ENCODE measurements at regions not wholly inside any gene's neighbourhood (a gene's known extent, or its start where the extent isn't known, plus 50 kb on each side); places are given as distances from the start of the nearest gene placed in this dataset.

GRCh38 chr2:16296331-16297250, 356.2 kb downstream of the MYCN start:
- TF ChIP-seq, protein P1, sequence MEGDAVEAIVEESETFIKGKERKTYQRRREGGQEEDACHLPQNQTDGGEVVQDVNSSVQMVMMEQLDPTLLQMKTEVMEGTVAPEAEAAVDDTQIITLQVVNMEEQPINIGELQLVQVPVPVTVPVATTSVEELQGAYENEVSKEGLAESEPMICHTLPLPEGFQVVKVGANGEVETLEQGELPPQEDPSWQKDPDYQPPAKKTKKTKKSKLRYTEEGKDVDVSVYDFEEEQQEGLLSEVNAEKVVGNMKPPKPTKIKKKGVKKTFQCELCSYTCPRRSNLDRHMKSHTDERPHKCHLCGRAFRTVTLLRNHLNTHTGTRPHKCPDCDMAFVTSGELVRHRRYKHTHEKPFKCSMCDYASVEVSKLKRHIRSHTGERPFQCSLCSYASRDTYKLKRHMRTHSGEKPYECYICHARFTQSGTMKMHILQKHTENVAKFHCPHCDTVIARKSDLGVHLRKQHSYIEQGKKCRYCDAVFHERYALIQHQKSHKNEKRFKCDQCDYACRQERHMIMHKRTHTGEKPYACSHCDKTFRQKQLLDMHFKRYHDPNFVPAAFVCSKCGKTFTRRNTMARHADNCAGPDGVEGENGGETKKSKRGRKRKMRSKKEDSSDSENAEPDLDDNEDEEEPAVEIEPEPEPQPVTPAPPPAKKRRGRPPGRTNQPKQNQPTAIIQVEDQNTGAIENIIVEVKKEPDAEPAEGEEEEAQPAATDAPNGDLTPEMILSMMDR (conservative IDR thresholded peaks at IDR 0.05), result no peak
- Mint-ChIP-seq H3K4me3 (no peak overlapping the region), H3K4me1 (ENCODE audit: unreplicated experiment) (peaks cover 7% of the 10 kb centered on the region), H3K36me3 (no peaks in the 10 kb centered on the region), H3K27me3 (no peaks in the 10 kb centered on the region), H3K9me3 (peaks cover 16% of the 10 kb centered on the region), H3K27ac (no peak overlapping the region)
- DNase-seq (ENCODE audit: extremely low spot score, unreplicated experiment), result no peak

DNA sequence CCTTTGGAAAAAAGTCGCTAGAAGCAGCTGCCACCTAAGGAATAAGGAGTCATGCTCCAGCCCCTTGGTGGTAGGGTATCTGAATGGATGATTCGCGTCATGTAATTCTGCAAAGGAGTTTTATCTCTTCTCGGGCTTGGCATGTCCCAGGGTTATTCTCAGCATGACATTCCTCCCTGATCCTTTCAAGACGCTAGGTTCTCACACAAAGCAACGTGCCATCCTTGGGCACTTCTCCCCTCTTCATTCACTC, 355.6 kb downstream of the MYCN start:
- DNase-seq (ENCODE audit: extremely low spot score, unreplicated experiment), result no peak
- Mint-ChIP-seq H3K4me1 (ENCODE audit: unreplicated experiment) (peaks cover 7% of the 10 kb centered on the region), H3K27me3 (no peaks in the 10 kb centered on the region), H3K4me3 (no peak overlapping the region), H3K36me3 (no peaks in the 10 kb centered on the region), H3K9me3 (peaks cover 16% of the 10 kb centered on the region), H3K27ac (no peak overlapping the region)
- TF ChIP-seq, protein P1 (conservative IDR thresholded peaks at IDR 0.05), result no peak

GRCh38 chr2:16294791-16295190, 354.4 kb downstream of the MYCN start:
- TF ChIP-seq, protein P1 (conservative IDR thresholded peaks at IDR 0.05), result no peak
- H3K27ac Mint-ChIP-seq, result no peak overlapping the region
- peaks cover 7% of the 10 kb centered on the region for H3K4me1 Mint-ChIP-seq (ENCODE audit: unreplicated experiment)
- H3K36me3 Mint-ChIP-seq, result no peaks in the 10 kb centered on the region
- peaks cover 8% of the 10 kb centered on the region for H3K9me3 Mint-ChIP-seq
- no peak overlapping the region for H3K4me3 Mint-ChIP-seq
- H3K27me3 Mint-ChIP-seq, result no peaks in the 10 kb centered on the region
- DNase-seq (ENCODE audit: extremely low spot score, unreplicated experiment), result no peak

DNA sequence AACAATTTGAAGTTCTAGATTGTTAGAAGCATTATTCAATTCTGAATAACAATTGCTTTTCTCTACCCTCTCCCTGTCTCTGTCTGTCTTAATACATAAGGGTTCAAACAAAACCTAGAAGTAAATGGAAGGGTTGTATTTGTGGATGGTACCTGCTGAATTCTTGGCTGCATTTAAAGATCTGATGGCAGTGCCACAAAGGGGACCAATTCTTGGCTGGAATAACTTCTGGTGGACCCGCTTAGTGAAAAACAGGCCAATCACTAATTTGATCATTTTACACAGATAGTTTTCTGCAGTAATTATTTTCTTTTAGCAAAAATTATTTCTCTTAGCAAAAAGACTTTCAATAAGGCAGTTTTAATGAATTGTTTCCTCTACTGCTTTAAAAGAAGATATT, 353.5 kb downstream of the MYCN start:
- Mint-ChIP-seq H3K27me3 (no peaks in the 10 kb centered on the region), H3K27ac (no peak overlapping the region), H3K4me1 (ENCODE audit: unreplicated experiment) (peaks cover 13% of the 10 kb centered on the region), H3K4me3 (no peak overlapping the region), H3K36me3 (no peaks in the 10 kb centered on the region), H3K9me3 (peaks cover 8% of the 10 kb centered on the region)
- DNase-seq (ENCODE audit: extremely low spot score, unreplicated experiment), result no peak
- TF ChIP-seq, protein P1 (conservative IDR thresholded peaks at IDR 0.05), result no peak

GRCh38 chr2:16293398-16293797, 353.0 kb downstream of the MYCN start:
- H3K4me1 Mint-ChIP-seq (ENCODE audit: unreplicated experiment), result peaks cover 13% of the 10 kb centered on the region
- H3K36me3 Mint-ChIP-seq, result no peaks in the 10 kb centered on the region
- H3K9me3 Mint-ChIP-seq, result peaks cover 8% of the 10 kb centered on the region
- no peak overlapping the region for H3K27ac Mint-ChIP-seq
- H3K4me3 Mint-ChIP-seq, result no peak overlapping the region
- DNase-seq (ENCODE audit: extremely low spot score, unreplicated experiment), result no peak
- no peaks in the 10 kb centered on the region for H3K27me3 Mint-ChIP-seq
- TF ChIP-seq, protein P1 (conservative IDR thresholded peaks at IDR 0.05), result no peak

All from type B pancreatic cell (in vitro differentiated cells).